B cell (primary cell): ENCODE measurements at regions not wholly inside any gene's neighbourhood (a gene's known extent, or its start where the extent isn't known, plus 50 kb on each side); places are given as distances from the start of the nearest gene placed in this dataset.

ENCODE experiments used
- CTCF ChIP-seq: fragments of 200-600 bp; IDR thresholded peaks from one replicate; pipeline ENCODE4 v1.8.0; 2022; ENCODE audit warnings: antibody characterized with exemption, mild to moderate bottlenecking
- EZH2 ChIP-seq: IDR thresholded peaks from 2 replicates; pipeline ENCODE4 v1.6.1; 2012; ENCODE audit warnings: borderline replicate concordance, low read depth, mild to moderate bottlenecking, moderate library complexity, low read length; ENCODE audit not compliant: insufficient read depth, poor library complexity, severe bottlenecking

DNA sequence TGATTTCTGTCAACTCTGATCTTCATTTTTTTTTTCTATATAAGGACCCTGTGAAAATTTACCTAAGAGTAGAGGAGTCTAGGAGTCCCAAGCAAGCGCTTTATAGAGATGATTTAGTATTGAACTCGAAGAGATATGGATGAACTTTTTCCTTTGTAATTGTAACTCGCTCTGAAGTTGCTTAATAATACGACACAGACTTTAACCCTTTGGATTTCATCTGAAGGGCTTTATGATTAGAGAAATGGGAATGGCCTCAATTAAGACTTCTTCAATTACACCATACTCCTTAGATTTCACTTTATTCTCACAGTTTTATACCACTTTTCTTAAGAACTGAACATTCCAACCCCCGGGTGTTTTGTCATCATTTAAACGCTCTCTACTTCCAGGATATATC lies 647.7 kb downstream of the HTR1A start:
- TF ChIP-seq EZH2 (no peak), CTCF (no peak)
